HG02981 (cell line): ENCODE measurements at regions not wholly inside any gene's neighbourhood (a gene's known extent, or its start where the extent isn't known, plus 50 kb on each side); places are given as distances from the start of the nearest gene placed in this dataset.

ENCODE experiments used
- ATAC-seq: cut with Tn5 transposase; IDR thresholded peaks from one replicate; pipeline ENCODE4 v1.9.1; 2021; ENCODE audit warnings: mild to moderate bottlenecking, moderate library complexity; ENCODE audit not compliant: unreplicated experiment

GRCh38 chr5:93279296-93279963 lies 301.6 kb downstream of the NR2F1-AS1 start:
- ATAC-seq = no peak

DNA sequence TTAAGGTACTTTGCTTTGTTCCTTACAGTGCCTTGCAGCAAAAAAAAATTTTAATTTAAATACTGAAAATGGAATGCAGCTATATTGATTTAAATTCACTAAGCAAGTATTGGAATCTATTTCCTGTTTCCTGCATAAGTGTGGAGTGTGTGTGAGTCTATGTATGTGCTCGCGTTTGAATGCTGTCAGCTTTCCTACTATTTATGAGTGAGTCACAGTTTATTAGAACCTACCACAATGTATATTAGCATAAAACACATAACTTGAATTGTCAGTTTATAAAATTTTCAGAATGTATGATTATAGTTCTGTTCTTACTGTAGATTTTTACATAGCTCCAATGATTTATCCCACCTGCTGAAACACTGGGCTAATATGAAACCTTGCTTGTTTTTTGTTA lies 302.1 kb downstream of the NR2F1-AS1 start:
- ATAC-seq = no peak

- no peak for ATAC-seq
Measured at GRCh38 chr5:93277051-93277450, 304.0 kb downstream of the NR2F1-AS1 start.

- ATAC-seq = no peak
Measured at GRCh38 chr5:93275376-93275775, 305.6 kb downstream of the NR2F1-AS1 start.

DNA sequence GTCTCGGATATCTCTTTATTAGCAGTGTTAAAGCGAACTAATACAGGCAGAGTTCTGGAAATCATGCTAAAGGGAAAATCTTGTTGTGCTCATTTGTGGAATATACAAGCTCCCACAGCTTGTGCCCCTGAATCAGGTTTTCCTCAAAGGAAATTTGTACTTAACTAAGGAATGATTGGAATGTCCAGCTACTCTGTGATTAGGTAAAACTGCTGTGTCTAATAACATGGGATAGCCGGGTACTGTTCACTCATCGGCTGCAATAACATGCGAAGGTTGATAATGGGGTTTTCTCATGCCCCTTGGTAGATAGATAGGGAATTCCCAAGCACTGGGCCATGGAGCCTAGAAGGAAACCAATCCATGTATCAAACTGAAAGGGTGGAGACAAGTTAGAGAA lies 306.7 kb downstream of the NR2F1-AS1 start:
- ATAC-seq = no peak

GRCh38 chr5:93273176-93273575 lies 307.8 kb downstream of the NR2F1-AS1 start:
- ATAC-seq = no peak

DNA sequence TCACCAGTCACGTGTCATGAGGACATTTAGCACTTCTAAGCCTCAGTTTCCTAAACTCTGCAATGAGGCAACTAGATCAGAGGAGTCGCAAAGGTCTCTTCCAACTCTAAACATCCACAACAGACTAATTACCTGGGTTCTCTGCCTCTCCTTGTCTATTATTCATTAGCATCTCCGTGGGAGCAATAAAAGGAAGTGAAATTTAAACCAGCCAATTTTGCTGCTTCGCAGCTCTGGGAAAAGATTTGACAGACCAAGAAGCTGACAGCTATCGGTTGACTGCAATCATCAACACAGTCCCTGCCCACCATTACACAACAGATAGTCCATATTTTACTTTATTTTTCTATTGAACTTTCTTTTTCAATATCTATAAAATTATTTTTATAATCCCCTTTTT lies 308.9 kb downstream of the NR2F1-AS1 start:
- ATAC-seq = no peak

- no peak for ATAC-seq
Measured at GRCh38 chr5:93267736-93268135, 313.3 kb downstream of the NR2F1-AS1 start.

GRCh38 chr5:93267276-93267675 lies 313.7 kb downstream of the NR2F1-AS1 start:
- ATAC-seq = no peak

- no peak for ATAC-seq
Measured at GRCh38 chr5:93257616-93258015, 323.4 kb downstream of the NR2F1-AS1 start.

DNA sequence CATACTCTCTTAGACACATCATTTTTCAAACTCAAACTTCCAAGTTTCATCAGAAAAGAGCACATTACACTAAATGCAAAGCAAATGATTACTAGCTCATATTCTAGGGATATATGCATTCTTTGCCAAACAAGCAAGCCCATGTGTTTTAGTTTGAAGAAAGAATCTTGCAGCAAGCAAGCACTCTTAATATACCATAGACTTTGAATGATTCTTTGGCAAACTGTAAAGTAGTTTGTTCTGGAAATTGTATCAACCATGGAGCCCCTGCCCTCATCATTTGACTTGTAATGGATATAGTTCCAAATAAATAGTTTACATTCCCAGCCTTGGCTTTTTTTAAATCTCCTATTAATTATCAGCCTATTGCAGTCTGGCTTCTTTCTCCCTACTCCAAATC lies 325.2 kb downstream of the NR2F1-AS1 start:
- ATAC-seq = no peak

DNA sequence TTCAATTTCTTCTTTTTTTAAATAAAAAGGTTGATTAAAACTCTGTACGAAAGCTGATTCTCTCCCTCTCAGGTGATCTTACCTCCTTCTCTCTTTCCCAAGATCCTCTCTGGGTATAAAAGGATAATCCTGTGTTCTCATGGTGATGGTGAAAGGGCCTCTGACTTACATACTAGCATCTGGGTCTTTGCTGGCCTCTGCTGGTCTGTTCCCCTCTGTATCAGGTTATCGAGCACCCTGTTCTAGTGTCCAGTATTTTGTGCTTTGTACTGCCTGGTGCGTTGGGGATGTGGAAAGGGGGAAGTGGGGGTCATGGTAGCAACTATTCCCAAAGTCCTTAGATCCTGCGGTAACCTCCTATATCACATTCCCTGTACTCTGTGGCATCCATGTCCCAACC lies 328.9 kb downstream of the NR2F1-AS1 start:
- no peak for ATAC-seq

DNA sequence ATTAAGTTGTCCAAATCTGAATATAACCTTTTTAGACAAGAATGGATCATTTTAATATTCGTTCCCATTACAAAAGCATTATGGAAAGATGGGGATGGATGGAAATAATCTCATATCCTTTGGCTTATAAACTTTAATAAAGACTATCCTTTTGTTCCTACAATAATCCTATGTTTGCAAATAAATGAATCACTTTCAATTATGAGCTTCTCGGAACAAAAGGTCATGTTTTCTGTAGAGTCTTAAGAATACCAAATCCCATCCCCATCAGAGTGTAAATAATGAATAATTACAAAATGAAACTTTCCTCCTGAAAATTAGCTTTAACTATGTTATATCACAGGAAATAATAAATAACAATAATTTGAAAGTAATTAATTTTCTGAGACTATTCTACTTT lies 329.7 kb downstream of the NR2F1-AS1 start:
- ATAC-seq = no peak

- ATAC-seq = no peak
Measured at GRCh38 chr5:93250424-93250823, 330.6 kb downstream of the NR2F1-AS1 start.

GRCh38 chr5:93249651-93250289 lies 331.2 kb downstream of the NR2F1-AS1 start:
- ATAC-seq = no peak

GRCh38 chr5:93247105-93247504 lies 333.9 kb downstream of the NR2F1-AS1 start:
- ATAC-seq = no peak

- ATAC-seq = no peak
Measured at GRCh38 chr5:93246090-93246855, 334.7 kb downstream of the NR2F1-AS1 start.

GRCh38 chr5:93245226-93245625 lies 335.8 kb downstream of the NR2F1-AS1 start:
- ATAC-seq = no peak

DNA sequence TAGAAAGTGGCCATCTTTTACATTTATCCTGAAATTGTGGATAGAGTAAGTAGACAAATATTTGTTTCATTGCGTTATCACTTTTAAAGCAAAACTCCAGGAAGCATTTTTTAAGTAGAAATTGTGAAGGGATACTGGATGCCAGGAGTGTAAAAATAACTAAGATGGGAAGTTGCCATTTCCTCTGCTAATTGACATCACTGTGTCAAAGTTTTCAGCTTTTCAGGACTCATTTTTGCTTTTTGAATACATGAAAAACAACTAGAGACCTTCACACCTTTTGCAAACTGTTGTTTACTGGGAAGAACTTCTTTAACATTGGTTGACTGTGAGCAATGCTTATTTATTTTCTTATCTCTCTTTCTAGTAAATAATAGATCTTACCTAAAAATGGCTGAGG lies 337.5 kb downstream of the NR2F1-AS1 start:
- no peak for ATAC-seq

DNA sequence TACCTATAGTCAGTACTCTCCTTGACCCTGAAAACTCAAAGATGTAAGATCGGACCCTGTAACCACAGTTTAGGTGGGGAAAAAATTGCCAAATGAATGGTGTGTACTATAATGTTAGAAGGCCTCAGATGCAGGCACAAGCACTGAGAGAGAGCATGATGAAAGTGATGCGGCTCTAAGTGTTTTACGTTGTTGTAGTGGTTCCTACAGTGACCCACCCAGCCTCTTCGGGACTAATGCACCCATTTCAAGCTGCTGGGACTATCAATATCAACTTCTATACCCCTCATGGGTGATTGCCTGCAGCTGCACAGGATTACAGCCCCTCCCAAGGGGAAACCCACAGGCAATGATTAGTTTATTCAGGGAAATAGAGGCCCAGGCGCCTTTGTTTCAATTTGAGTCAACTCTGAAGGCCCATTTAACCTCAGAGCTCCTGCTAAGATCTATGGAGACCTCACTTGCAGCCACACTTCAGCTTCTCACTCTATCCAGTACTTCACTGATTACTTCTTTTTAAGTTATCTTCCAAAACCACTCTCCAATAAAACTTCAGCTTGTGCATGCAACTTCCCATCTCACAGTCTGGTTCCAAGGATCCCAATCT lies 340.7 kb downstream of the NR2F1-AS1 start:
- ATAC-seq = peak; percentile 62

DNA sequence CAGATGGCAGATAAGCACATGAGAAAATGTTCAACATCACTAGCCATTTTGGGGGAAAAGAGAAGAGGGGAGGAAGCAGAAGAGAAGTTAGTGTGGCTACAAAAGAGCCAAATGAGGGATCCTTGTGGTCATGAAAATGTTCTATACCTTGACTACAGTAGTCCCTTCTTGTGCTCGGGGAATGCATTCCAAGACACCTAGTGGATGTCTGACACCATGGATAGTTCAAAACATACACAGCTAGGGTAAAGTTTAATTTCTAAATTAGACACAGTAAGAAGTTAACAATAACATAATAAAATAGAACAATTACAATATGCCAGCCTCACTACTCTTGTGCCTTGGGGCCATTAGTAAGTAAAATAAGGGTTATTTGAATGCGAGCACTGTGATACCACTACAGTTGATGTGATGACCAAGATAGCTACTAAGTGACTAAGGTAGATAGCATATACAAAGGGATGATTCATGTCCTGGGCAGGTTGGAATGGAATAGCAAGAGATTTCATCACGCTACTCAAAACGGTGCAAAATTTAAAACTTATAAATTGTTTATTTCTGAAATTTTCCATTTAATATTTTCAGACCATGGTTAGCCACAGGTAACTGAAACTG lies 344.1 kb downstream of the NR2F1-AS1 start:
- no peak for ATAC-seq
